ENCODE measurements at regions not wholly inside any gene's neighbourhood (a gene's known extent, or its start where the extent isn't known, plus 50 kb on each side); places are given as distances from the start of the nearest gene placed in this dataset.

- no peak for ATAC-seq
- Histone ChIP-seq H3K4me3 (no peak overlapping the region), H3K27ac (no peak overlapping the region), H3K36me3 (no peaks in the 10 kb centered on the region), H3K4me1 (no peaks in the 10 kb centered on the region), H3K27me3 (ENCODE audit: low read depth) (no peaks in the 10 kb centered on the region), H3K9me3 (no peaks in the 10 kb centered on the region)
- intact Hi-C loops (cut with DNase I): no loop called here
- no peak for DNase-seq
- no peak for TF ChIP-seq CTCF (IDR thresholded peaks at IDR 0.05)
These were observed 156.5 kb downstream of the PAWR start for GRCh38 chr12:79534029-79534867.

- no peak overlapping the region for H3K27ac ChIP-seq
- no peak for TF ChIP-seq CTCF (IDR thresholded peaks at IDR 0.05)
- H3K4me1 ChIP-seq: no peaks in the 10 kb centered on the region
- no peaks in the 10 kb centered on the region for H3K36me3 ChIP-seq
- H3K9me3 ChIP-seq: no peaks in the 10 kb centered on the region
- DNase-seq (no peak), ATAC-seq (peak; percentile 84 to 94)
- no peaks in the 10 kb centered on the region for H3K27me3 ChIP-seq (ENCODE audit: low read depth)
- intact Hi-C loops (cut with DNase I): no loop called here
- no peak overlapping the region for H3K4me3 ChIP-seq
These were observed 157.9 kb downstream of the PAWR start for GRCh38 chr12:79532907-79533288.

GRCh38 chr12:79531518-79531917 lies 159.2 kb downstream of the PAWR start:
- no peaks in the 10 kb centered on the region for H3K36me3 ChIP-seq
- H3K4me1 ChIP-seq: no peaks in the 10 kb centered on the region
- ATAC-seq (no peak), DNase-seq (no peak)
- no peak overlapping the region for H3K27ac ChIP-seq
- no peaks in the 10 kb centered on the region for H3K27me3 ChIP-seq (ENCODE audit: low read depth)
- TF ChIP-seq CTCF (IDR thresholded peaks at IDR 0.05): no peak
- intact Hi-C loops (cut with DNase I): no loop called here
- H3K9me3 ChIP-seq: no peaks in the 10 kb centered on the region
- no peak overlapping the region for H3K4me3 ChIP-seq

- DNase-seq (no peak), ATAC-seq (no peak)
- Histone ChIP-seq H3K27me3 (ENCODE audit: low read depth) (no peaks in the 10 kb centered on the region), H3K27ac (no peak overlapping the region), H3K9me3 (no peaks in the 10 kb centered on the region), H3K4me1 (no peaks in the 10 kb centered on the region), H3K4me3 (no peak overlapping the region), H3K36me3 (no peaks in the 10 kb centered on the region)
- TF ChIP-seq CTCF (IDR thresholded peaks at IDR 0.05): no peak
- intact Hi-C loops (cut with DNase I): no loop called here
These were observed 163.3 kb downstream of the PAWR start for GRCh38 chr12:79527473-79527872.

- H3K27ac ChIP-seq: no peak overlapping the region
- H3K9me3 ChIP-seq: no peaks in the 10 kb centered on the region
- TF ChIP-seq CTCF (IDR thresholded peaks at IDR 0.05): no peak
- DNase-seq (no peak), ATAC-seq (no peak)
- intact Hi-C loops (cut with DNase I): no loop called here
- H3K27me3 ChIP-seq (ENCODE audit: low read depth): no peaks in the 10 kb centered on the region
- no peaks in the 10 kb centered on the region for H3K36me3 ChIP-seq
- no peaks in the 10 kb centered on the region for H3K4me1 ChIP-seq
- H3K4me3 ChIP-seq: no peak overlapping the region
These were observed 165.4 kb downstream of the PAWR start for GRCh38 chr12:79525357-79525756.
